Body of pancreas (tissue), 4 donors: ENCODE measurements at regions not wholly inside any gene's neighbourhood (a gene's known extent, or its start where the extent isn't known, plus 50 kb on each side); places are given as distances from the start of the nearest gene placed in this dataset.

ENCODE experiments used
- POLR2A ChIP-seq, 3 donors: fragments of 450-650 bp; IDR thresholded peaks; one replicate each; pipeline ENCODE4 v1.6.1; 2016; ENCODE audit warnings: antibody characterized with exemption in 3 of 3, mild to moderate bottlenecking in 2 of 3
- TF ChIP-seq, protein P1 (sequence below), 7 experiments: fragments of 450-650 bp in 4 of 7; fragments of 200-600 bp in 3 of 7; sonication (generic) in 3 of 7; IDR thresholded peaks; one replicate each; pipeline ENCODE4 v1.5.1; 2016 to 2019; ENCODE audit warnings: antibody characterized with exemption in 7 of 7

DNA sequence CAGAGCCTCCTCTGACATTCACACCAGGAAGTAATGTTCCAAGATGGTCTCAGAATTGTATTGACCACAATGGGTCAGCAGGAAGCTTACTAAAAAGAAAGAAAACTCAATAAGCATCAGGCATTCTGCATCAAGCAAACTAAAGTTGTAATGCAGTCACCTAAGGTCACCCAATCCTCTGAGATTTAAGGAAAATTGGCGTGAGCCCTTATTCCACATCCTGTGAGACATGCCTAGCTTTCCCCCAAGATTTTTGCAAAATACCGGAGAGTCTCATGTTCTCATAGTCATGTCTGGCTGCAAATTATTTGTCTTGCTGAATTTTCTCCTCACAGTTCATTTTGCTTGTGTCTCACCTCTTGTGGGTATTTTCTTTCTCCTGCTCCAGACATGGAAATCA, 417.1 kb upstream of the SOX9 start:
- TF ChIP-seq, protein P1, sequence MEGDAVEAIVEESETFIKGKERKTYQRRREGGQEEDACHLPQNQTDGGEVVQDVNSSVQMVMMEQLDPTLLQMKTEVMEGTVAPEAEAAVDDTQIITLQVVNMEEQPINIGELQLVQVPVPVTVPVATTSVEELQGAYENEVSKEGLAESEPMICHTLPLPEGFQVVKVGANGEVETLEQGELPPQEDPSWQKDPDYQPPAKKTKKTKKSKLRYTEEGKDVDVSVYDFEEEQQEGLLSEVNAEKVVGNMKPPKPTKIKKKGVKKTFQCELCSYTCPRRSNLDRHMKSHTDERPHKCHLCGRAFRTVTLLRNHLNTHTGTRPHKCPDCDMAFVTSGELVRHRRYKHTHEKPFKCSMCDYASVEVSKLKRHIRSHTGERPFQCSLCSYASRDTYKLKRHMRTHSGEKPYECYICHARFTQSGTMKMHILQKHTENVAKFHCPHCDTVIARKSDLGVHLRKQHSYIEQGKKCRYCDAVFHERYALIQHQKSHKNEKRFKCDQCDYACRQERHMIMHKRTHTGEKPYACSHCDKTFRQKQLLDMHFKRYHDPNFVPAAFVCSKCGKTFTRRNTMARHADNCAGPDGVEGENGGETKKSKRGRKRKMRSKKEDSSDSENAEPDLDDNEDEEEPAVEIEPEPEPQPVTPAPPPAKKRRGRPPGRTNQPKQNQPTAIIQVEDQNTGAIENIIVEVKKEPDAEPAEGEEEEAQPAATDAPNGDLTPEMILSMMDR (IDR thresholded peaks at IDR 0.05), result no peak
- TF ChIP-seq POLR2A (IDR thresholded peaks at IDR 0.05), result no peak
